DMS153 (cell line): ENCODE measurements at regions not wholly inside any gene's neighbourhood (a gene's known extent, or its start where the extent isn't known, plus 50 kb on each side); places are given as distances from the start of the nearest gene placed in this dataset.

ENCODE experiments used
- DNase-seq: peaks from one replicate; lab custom pipeline; 2025; lab: John Stamatoyannopoulos, UW

DNA sequence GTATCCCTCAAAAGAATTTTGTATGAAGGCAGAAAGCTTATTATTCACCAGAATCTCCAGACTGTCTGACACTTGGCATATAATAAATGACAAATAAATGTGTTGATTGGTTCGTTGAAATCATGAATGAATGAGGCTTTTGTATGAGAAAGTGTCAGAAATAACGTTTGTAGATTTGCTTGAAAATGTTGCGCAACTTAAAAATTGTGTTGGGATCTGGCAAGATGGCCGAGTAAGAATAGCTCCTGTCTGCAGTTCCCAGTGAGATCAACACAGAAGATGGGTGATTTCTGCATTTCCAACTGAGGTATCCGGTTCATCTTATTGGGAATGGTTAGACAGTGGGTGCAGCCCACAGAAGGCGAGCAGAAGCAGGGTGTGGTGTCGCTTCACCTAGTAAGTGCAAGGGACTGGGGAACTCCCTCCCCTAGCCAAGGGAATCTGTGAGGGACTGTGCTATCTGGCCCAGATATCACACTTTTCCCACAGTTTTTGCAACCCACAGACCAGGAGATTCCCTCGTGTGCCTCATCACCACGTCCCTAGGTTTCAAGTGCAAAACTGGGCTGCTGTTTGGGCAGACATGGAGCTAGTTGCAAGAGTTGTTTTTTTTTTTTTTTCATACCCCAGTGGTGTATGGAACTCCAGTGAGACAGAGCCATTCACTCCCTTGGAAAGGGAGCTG is 759.0 kb downstream of the LTN1 start:
- DNase-seq = no peak

DNA sequence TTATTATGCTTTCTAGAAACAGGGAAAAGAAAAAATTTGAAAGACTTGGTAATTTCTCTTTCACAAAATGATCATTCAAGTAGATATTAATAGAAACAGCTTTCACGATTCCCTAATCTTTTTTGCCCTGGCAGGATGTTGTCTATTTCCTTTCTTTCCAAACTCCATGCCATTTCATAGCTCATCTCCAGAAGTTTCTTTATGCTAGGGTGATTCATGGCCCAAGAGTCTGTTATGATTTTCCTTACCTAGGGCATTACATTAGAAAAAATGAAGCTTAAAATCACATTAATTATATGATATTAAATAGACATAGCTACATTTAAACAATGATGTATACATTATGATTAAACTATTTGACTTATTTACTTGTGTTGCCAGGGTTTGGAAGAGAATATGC is 762.1 kb downstream of the LTN1 start:
- no peak for DNase-seq

DNA sequence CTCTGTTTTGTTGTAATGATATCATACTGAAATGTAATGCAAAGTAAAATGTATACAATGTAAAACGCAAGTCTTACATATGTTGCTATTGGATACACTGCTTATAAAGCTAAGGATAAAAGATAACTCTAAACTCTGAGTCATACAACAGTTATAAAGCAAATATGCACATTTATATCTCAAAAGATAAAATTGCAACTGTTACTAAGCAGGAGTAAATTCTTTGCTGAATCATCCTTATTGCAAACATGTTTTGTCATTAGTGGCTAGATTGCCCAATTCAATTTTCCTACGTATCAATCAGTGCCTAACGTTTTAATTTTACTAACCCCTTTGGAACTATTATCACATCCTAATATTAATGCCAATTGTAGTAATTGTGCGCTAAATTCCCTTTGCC is 762.9 kb downstream of the LTN1 start:
- DNase-seq = no peak

DNA sequence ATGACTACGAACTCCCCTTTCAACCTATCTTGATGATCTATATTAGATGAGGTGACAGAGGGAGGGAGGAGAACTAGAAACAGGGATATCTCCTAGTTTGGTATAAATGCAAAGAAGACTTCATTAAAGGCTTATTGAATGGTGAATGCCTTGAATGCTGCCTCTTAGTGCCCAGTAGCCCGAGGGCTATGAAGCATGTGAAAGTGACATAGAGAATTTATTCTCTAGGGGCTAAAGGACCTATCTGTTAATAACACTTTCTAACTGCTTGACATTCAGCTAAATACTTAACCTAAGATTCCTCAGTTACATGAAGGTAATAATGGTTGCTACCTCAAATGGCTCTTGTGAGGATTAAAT is 764.1 kb downstream of the LTN1 start:
- DNase-seq = no peak

DNA sequence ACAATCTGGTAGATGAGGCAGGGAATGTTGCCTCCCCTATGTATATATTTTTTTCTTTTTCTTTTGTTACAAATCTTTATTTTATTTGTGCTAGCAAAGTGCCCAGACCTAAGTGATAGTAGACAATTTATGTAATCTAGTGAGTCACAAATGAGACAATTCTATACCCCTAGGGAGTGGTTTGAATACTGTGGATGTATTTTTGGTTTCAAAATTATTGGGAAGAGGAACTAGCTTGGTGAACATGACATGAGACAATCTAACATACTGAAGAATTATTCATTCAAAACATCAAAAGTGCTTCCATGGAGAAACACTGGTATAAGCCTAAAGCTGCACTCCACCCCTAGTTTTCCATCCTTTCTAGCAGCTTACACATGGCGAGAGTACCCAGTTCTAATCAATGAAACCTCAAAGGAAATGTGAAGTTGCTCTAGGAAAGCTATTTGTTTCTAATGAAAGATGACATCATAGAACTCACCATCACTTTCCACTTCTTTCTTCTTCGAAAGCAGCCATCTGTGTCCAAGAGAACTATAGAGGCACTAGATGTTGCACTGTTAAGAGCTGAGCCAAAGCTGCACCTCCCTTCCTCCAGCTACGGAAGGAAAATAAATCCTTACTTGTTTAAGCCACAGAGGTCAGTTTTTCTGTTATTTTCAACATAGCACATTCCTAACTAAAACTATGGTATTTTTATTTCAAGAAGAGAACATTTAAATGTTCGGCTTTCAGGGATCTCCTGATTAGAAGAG is 764.6 kb downstream of the LTN1 start:
- DNase-seq = no peak

DNA sequence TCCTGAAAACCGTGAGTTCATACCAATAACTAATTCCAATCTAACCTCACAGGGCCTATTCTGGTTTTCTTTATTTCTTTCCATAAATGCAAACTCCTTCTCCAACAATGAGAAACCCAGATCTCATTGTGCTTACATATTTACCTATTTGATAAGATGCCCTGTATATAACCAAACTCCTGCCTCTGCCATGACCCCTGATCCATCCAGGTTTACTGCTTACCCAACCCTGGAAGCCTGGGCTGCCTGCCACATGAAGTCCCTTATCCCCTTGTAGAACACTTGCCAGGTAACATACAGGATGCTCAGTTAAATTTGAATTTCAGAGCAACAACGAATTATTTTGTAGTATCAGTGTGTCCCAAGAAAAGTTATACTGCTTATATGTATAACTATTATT is 766.1 kb downstream of the LTN1 start:
- no peak for DNase-seq

DNA sequence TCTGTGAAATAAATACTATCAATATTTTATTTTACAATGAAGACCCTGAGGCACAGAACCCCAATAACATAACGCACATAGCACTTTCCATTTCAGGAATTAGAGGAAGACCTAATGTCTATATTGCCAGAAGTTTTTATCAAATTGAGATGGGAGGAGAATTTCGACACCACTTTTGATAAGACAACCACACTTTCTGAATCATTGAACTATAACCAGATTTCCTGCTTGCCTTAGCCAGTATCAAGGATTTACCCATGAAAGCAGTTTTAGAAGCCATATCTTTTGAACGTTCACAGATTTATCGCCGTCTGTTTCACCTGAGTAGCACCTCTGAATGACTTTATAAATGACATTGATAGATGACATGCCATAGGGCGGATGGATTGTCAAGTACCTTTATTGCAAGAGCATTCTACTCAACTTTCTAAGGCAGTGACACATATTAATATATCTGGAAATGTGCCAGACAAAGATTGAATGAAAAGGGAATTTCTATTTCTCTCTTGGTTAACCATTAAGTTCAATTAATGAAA is 768.4 kb downstream of the LTN1 start:
- DNase-seq = no peak

DNA sequence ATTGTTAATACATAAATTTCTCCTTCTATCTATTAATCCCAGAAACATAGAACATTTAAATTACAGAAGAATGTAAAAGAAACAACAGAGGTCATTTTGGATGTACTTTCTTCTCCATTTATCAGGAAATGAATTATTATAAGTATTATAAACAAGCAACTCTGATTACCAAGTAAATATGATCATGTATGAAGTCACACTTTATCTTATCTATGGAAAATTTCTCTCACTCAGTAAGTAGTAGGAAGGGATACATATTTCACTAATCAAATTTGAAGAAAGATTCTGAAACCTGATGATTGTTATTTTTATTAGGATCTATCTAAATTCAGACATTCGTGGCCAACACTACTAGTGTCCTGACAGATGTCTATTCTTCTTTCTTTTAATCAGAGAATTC is 770.7 kb downstream of the LTN1 start:
- DNase-seq = no peak

DNA sequence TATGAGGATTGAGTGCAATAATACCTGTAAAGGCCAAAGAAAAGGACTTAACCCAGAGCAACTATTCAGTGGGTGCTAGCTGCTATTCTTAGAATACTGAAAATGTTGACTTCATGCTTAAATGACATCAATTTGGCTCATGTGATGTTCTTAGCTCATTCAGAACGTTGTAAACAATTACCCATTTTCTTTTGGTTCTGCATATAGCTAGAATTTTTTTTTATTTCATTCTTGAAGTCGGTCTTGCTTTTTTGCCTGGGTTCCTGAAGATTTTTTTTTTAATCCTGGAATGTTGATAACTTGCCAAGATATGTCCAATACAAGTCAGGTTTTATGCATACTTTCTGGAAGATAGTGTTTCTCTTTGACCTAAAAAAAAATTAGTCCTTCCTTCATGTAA is 772.0 kb downstream of the LTN1 start:
- no peak for DNase-seq

DNA sequence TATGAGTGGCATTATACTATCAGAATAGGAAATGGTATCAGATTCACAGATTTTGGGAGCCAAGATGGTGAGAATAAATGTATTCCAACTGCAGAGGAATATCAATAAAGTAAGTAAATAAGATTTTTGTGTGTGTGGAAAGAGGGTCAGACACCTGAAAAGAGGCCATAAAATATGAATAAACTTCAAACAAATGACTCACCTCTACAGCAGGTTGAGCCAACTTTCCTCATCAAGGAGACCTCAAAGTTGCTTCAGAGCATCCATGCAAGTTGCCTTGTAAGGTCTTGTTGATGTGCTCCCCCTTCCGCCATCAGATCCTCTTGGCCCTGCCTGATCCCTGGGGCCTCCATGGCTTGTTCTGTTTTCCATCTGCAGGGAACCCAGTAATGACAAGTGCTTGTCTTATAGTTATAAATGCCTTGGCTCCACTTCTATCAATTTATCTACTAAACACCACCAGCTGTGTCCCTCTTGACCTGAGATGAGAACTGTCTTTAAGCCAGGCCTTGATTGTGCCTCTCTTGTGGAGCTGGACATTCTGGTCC is 775.6 kb downstream of the LTN1 start:
- DNase-seq = no peak

DNA sequence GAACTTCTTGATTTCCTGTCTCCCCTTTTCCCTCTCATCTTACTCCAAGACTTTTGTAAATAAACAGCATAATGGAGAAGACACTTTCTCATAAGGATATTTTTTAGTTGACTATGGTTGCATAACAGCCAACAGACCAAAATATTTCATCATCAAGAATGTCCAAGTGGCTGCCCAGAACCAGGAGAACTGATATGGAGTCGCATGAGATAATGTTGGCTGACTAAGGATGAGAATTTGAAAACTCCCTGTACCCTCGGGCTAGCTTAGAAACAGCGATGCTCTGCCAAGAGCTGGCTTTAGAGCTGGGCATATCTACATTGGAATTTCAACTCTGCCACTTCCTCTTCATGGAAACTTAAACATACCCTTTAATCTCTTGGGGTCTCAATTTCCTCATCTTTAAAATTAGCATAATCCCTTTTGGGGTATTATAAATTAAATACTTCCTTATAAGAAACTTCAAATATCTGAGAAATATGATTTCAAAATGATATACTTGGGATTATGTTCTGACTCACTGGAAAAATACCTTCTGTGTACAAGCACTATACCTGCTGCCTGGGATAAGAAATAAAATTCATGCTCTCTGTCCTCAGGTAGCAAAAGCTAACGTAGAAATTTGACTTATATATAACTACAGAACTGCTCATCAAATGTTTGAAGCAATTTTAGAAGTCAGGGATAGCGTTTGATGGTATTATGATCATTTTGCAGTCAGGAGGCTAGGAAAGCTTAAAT is 777.3 kb downstream of the LTN1 start:
- no peak for DNase-seq

DNA sequence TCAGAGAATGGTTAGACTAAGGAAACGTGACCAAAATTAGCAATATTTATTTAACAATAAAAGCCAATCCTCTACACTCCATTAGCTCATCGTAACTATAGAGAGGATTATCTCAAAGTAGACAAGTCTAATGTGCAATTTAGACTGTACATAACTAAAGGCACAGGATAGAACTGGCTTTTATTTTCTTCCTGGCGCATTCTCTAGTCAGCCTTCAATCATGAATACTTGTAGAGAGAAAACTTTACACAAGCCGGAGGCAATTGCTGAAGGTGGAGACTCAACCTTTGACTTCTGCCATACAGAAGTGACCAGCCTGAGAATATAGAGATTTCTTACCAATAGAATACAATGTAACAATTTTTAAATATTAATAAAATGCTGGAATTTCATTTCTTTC is 777.9 kb downstream of the LTN1 start:
- no peak for DNase-seq

DNA sequence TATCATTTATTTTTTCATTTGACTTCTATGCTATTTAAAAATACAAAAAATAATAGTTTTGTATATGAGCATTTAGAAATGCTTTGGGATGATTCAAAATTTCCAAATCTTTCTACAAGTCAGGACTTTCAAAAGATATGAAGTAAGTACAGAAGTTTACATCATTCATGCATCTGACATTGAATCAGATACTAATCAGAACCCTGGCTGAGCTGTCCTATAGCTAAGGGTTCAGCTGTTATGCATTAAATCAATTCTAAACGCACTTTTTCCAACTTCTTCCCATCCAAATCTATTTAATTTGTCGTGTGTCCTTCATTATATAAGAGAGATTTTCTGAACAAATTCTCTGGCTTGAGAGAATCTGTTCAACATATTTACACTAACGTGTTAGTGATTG is 779.4 kb downstream of the LTN1 start:
- DNase-seq = no peak

DNA sequence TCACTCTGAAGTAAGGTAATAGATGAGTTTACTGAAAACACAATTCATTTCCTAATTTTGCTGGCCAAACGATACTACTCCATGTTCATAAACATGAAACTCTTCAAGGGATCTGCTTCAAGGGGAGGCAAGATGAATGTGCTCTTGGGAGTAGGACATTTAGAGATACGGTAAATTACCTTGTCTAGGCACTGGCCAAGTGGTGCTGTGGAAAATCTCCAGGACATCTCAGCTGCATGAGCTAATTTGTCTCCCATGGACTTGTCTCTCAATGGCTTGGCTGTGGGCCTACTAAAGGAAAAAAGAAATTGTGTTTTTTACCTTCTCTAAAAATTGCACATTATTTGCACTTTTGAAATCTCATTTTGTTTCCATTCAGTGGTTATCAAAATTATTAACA is 780.6 kb downstream of the LTN1 start:
- no peak for DNase-seq

DNA sequence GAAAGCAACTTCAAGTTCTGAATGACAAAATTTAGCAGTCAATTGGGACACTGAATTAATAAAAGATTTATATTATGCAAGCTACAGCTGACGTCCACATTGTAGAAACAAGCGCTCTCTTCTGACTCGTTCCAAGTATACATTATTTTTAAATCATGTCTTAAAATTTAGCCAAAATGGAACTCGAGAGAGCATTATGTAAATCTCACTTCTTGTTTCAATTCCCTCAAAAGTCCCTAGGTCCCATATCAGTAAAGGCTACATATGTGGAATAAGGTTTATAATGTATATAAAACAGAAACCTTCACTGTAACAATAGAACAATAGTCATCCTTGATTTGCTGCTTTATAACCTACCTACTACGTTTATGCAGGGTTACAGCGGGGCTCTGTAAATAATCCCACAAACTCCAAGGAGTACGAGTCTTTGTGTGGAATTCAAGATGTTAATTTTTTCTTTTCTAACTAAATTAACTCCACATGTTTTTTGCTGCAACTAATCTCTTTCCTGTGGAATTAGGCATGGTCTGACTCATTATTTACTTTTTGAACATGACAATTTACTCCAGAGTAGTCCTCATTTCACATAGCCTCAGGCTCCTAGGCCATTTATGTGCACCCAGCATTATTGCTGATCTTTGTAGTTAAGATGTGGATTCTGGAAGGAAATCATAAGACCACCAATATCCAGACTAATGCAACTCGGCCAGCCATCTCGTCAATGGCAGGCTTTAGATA is 785.1 kb downstream of the LTN1 start:
- no peak for DNase-seq

DNA sequence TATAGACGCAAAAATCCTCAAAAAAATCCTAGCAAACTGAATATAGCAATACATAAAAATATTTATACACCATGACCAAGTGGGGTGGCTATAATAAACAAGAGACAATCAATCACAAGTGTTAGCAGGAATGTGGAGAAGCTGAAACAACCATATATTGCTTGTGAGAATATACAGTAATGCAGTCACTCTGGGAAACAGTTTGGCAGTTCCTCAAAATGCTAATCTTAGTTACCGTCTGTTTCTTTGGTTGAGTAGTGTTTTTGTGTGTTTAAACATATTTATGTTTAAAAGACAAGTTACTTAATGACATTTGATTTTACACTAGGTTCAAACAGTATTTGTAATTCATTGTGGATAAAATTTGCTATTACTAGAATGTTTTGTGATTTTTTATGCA is 792.0 kb downstream of the LTN1 start:
- no peak for DNase-seq

DNA sequence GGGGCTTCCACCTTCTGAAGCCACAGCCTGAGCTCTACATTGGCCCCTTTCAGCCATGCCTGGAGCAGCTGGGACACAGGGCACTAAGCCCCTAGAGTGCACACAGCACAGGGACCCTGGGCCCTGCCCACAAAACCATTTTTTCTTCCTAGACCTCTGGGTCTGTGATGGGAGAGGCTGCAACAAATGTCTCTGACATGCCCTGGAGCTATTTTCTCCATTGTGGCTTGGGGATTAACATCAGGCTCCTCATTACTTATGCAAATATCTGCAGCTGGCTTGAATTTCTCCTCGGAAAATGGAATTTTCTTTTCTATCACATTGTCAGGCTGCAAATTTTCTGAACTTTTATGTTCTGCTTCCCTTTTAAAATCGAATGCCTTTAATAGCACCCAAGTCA is 795.7 kb downstream of the LTN1 start:
- no peak for DNase-seq

DNA sequence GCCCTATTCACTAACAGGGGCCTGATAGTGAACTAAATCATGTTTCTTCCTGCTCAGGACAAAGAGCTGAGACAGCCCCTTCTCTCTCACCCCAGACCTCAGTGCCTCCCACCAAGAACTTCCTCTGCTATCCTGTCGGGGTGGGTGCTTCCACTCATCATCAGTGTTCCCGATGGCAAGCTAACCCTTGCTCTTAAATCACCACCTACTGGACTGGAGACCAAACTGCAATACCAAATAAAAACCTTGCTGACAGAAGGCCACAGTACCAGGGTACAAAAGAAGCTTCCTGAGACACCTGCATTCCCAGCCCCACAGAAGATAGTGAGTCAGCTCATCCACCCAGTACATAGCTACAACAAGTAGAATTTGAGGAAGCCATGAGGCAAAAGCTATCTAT is 799.5 kb downstream of the LTN1 start:
- no peak for DNase-seq

DNA sequence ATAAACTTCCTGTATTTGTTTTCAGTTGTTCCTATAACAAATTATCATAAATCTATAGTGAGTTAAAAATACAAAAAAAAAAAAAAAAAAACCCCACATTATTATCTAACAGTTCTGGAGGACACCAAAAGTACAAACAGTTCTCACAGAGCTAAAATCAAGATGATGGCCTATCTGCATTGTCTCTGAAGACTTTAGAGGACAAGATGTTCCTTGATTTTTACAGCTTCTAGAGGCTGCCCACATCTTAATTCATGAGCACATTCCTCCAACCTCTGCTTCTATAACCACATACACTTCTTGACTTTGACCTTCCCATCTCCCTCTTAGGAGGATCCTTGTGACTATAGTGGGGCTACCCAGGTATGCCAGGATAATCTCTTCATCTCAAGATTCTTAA is 806.1 kb downstream of the LTN1 start:
- DNase-seq = no peak

DNA sequence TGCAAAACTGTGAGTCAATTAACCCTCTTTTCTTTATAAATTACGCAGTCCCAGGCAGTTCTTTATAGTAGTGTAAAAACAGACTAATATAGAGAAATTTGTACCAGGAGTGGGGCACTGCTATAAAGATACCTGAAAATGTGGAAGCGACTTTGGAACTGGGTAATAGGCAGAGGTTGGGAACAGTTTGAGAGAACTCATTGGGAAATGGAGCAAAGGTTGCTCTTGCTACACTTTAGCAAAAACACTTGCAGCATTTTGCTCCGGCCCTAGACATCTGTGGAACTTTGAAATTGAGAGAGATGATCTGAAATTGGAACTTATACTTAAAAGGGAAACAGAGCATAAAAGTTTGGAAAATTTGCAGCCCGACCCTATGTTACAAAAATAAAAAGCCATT is 810.9 kb downstream of the LTN1 start:
- DNase-seq = no peak

DNA sequence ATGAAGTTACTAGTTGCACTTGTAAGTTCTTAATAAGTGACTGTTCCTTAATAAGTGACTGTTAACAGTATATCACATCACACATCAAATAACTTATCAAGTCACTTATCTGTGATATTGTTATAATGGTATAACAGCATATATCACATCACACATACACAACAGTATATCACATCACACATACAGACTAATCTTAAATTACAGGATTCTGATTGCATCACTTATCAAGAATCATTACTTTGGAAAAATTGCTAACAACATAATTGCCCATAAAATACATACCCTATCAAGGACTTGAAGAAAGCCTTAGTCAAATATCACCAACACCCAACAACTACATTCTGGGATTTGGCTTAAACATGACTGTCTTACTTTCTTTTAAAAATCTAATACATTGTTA is 813.5 kb downstream of the LTN1 start:
- no peak for DNase-seq

DNA sequence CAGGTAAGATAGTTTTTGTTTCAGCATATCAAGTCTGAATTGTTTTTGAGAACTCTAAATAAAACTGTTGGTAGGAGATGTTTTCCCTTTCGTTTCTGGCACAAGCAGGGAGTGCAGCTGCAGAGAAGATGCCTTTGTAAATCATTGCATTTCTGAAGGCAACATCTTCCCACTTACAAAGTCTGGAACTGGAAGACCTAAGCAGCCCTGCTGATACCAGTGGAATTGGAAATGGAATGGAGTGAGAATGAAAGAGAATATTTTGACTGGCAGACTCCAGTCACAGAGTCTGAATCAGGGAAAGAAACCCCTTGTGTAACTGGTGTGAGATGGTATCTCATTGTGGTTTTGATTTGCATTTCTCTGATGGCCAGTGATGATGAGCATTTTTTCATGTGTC is 815.6 kb downstream of the LTN1 start:
- DNase-seq = no peak
